ENCODE measurements at regions not wholly inside any gene's neighbourhood (a gene's known extent, or its start where the extent isn't known, plus 50 kb on each side); places are given as distances from the start of the nearest gene placed in this dataset.

DNA sequence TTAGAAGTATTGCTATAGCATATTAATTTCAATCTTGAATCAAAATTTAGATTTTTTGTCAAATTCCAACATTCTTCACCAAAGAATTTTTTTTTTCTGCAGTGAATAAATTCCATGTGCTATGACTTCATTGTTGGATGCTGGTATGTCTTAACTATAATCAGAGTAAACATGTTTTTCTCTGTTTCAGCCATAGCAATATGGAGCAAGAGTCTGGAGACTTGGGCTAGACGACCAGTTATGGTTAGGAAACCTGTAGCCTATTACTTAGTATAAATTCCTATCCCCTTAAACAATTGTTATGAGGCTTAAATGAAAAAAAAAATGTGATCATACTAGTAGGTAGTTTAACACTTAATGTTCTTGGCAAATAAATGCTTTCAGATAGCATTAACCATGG lies 431.9 kb upstream of the FRG2C start:
- Histone ChIP-seq H3K27ac (ENCODE audit: control insufficient read depth, insufficient read depth) (no peak overlapping the region), H3K4me2 (ENCODE audit: control insufficient read depth, insufficient read depth) (no peak overlapping the region), H3K79me2 (ENCODE audit: control insufficient read depth, insufficient read depth, low read length) (no peaks in the 10 kb centered on the region), H3K4me3 (no peak overlapping the region), H3K4me1 (ENCODE audit: control insufficient read depth, insufficient read depth, low read length) (no peaks in the 10 kb centered on the region), H4K20me1 (ENCODE audit: control insufficient read depth, insufficient read depth) (no peaks in the 10 kb centered on the region), H3K27me3 (replicated peaks in 1 of 2; ENCODE audit: control insufficient read depth in 2 of 2, insufficient read depth in 2 of 2, low read length in 1 of 2) (no peaks in the 10 kb centered on the region), H3K36me3 (ENCODE audit: control insufficient read depth in 2 of 2, insufficient read depth in 2 of 2, low read length in 1 of 2) (no peaks in the 10 kb centered on the region), H3K9me3 (replicated peaks; ENCODE audit: control insufficient read depth, insufficient read depth, low read length) (no peaks in the 10 kb centered on the region; the same call in 2 of the 3 replicates), H2AFZ (ENCODE audit: control insufficient read depth, low read depth, low read length) (no peak overlapping the region), H3K9ac (ENCODE audit: control insufficient read depth, insufficient read depth, low read length) (no peak overlapping the region)
- in situ Hi-C loops (cut with MboI), result no loop called here
- TF ChIP-seq MTA3 (IDR thresholded peaks at IDR 0.05; ENCODE audit: borderline replicate concordance, low read length) (no peak), IRF4 (IDR thresholded peaks at IDR 0.05; ENCODE audit: low read depth, low read length) (no peak), CHD1 (IDR thresholded peaks at IDR 0.05; ENCODE audit: low read depth, low read length) (no peak), NFXL1 (IDR thresholded peaks at IDR 0.05; ENCODE audit: borderline replicate concordance) (no peak)
- TF ChIP-seq, protein P1, sequence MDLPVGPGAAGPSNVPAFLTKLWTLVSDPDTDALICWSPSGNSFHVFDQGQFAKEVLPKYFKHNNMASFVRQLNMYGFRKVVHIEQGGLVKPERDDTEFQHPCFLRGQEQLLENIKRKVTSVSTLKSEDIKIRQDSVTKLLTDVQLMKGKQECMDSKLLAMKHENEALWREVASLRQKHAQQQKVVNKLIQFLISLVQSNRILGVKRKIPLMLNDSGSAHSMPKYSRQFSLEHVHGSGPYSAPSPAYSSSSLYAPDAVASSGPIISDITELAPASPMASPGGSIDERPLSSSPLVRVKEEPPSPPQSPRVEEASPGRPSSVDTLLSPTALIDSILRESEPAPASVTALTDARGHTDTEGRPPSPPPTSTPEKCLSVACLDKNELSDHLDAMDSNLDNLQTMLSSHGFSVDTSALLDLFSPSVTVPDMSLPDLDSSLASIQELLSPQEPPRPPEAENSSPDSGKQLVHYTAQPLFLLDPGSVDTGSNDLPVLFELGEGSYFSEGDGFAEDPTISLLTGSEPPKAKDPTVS (IDR thresholded peaks at IDR 0.05; ENCODE audit: low read depth, low read length), result no peak
- intact Hi-C loops (cut with micrococcal nuclease; ENCODE audit: unreplicated experiment), result no loop called here
- ChIA-PET SMC1A (ENCODE audit: uncharacterized antibody, unreplicated experiment) (interaction anchor here (1.3 kb wide), 1 partner anchor 22 kb away, joined by 3 read pairs; no protein-coding TSS in a partner anchor), RAD21 (ENCODE audit: unreplicated experiment) (no interaction called here), CTCF (no interaction called here), POLR2A (no interaction called here)
- no peak for ATAC-seq
- no peak for DNase-seq (ENCODE audit: low read depth, low spot score)
- BruUV-seq (replicated peaks), result no TSS peak
- no peak for FAIRE-seq
- 0% methylated on average over 1 of the region's 1 CpG for WGBS (ENCODE audit: insufficient coverage, insufficient replicate concordance, low lambda C conversion rate, missing lambda C conversion rate)

DNA sequence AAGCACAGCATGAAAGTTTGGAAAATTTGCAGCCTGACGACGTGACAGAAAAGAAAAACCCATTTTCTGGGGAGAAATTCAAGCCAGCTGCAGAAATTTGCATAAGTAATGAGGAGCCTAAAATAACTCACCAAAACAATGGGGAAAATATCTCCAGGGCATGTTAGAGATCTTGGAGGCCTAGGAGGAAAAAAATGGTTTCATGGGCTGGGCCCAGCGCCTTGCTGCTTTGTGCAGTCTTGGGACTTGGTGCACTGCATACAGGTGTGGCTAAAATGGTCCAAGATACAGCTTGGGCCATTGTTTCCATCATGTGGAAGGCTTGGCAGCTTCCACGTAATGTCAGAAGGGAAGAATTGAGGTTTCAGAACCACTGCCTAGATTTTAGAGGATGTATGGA lies 428.5 kb upstream of the FRG2C start:
- ChIA-PET CTCF (interaction anchor here (0.8 kb wide), 1 partner anchor 15 kb away, joined by 3 read pairs; no protein-coding TSS in a partner anchor), POLR2A (no interaction called here), RAD21 (ENCODE audit: unreplicated experiment) (no interaction called here), SMC1A (ENCODE audit: uncharacterized antibody, unreplicated experiment) (no interaction called here)
- intact Hi-C loops (cut with micrococcal nuclease; ENCODE audit: unreplicated experiment), result no loop called here
- in situ Hi-C loops (cut with MboI), result no loop called here
- Histone ChIP-seq H4K20me1 (ENCODE audit: control insufficient read depth, insufficient read depth) (no peaks in the 10 kb centered on the region), H3K9me3 (replicated peaks; ENCODE audit: control insufficient read depth, insufficient read depth, low read length) (no peaks in the 10 kb centered on the region; the same call in 2 of the 3 replicates), H3K27ac (ENCODE audit: control insufficient read depth, insufficient read depth) (no peak overlapping the region), H3K4me2 (ENCODE audit: control insufficient read depth, insufficient read depth) (no peak overlapping the region), H2AFZ (ENCODE audit: control insufficient read depth, low read depth, low read length) (no peak overlapping the region), H3K4me1 (ENCODE audit: control insufficient read depth, insufficient read depth, low read length) (no peaks in the 10 kb centered on the region), H3K79me2 (ENCODE audit: control insufficient read depth, insufficient read depth, low read length) (no peaks in the 10 kb centered on the region), H3K9ac (ENCODE audit: control insufficient read depth, insufficient read depth, low read length) (no peak overlapping the region), H3K4me3 (no peak overlapping the region), H3K36me3 (ENCODE audit: control insufficient read depth in 2 of 2, insufficient read depth in 2 of 2, low read length in 1 of 2) (no peaks in the 10 kb centered on the region), H3K27me3 (replicated peaks in 1 of 2; ENCODE audit: control insufficient read depth in 2 of 2, insufficient read depth in 2 of 2, low read length in 1 of 2) (no peaks in the 10 kb centered on the region)
- BruUV-seq (replicated peaks), result no TSS peak
- DNase-seq (ENCODE audit: low read depth, low spot score) (no peak), ATAC-seq (no peak), FAIRE-seq (no peak)
- WGBS (ENCODE audit: insufficient coverage, insufficient replicate concordance, low lambda C conversion rate, missing lambda C conversion rate), result 10% methylated on average over 4 of the region's 4 CpGs
- TF ChIP-seq ETV6 (conservative IDR thresholded peaks at IDR 0.05 in 1 of 2, IDR thresholded peaks at IDR 0.05 in 1 of 2; ENCODE audit: borderline replicate concordance in 1 of 2, low read depth in 1 of 2) (no peak), MEF2B (IDR thresholded peaks at IDR 0.05; ENCODE audit: partially characterized antibody, poor library complexity, severe bottlenecking) (no peak), NFXL1 (IDR thresholded peaks at IDR 0.05; ENCODE audit: borderline replicate concordance) (no peak)

Data from GM12878 (cell line).